ENCODE measurements at regions not wholly inside any gene's neighbourhood (a gene's known extent, or its start where the extent isn't known, plus 50 kb on each side); places are given as distances from the start of the nearest gene placed in this dataset.

DNA sequence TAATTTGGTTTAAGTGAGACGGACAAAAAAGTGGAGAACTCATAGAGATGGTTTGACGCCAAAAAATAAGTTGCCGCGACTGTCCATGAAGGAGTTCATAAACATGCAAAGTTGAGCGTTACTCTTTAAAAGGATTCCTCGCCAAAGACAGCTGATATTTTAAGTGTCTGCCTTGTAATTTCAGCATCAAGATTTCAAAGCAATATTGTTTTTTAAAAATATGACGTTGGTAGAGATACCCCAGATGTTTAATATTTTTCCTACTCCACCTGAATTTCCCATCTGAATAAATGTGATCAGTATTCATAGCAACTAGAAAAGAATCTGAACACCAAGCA, 155.0 kb downstream of the TUSC7 start:
- no peak for TF ChIP-seq MYC (IDR thresholded peaks at IDR 0.05; ENCODE audit: low read depth, low read length)
- TF ChIP-seq, protein P1, sequence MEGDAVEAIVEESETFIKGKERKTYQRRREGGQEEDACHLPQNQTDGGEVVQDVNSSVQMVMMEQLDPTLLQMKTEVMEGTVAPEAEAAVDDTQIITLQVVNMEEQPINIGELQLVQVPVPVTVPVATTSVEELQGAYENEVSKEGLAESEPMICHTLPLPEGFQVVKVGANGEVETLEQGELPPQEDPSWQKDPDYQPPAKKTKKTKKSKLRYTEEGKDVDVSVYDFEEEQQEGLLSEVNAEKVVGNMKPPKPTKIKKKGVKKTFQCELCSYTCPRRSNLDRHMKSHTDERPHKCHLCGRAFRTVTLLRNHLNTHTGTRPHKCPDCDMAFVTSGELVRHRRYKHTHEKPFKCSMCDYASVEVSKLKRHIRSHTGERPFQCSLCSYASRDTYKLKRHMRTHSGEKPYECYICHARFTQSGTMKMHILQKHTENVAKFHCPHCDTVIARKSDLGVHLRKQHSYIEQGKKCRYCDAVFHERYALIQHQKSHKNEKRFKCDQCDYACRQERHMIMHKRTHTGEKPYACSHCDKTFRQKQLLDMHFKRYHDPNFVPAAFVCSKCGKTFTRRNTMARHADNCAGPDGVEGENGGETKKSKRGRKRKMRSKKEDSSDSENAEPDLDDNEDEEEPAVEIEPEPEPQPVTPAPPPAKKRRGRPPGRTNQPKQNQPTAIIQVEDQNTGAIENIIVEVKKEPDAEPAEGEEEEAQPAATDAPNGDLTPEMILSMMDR (IDR thresholded peaks at IDR 0.05; ENCODE audit: low read depth, low read length) = no peak
